GM13977 (cell line): ENCODE measurements at regions not wholly inside any gene's neighbourhood (a gene's known extent, or its start where the extent isn't known, plus 50 kb on each side); places are given as distances from the start of the nearest gene placed in this dataset.

Source experiments
- DNase-seq: peaks from one replicate; pipeline ENCODE4 v3.0.0; 2012; ENCODE audit warnings: low spot score
- in situ Hi-C: fragments of 300-500 bp; cut with MboI; formaldehyde crosslinking; loops from one replicate; pipeline ENCODE4 v1.12.0; 2022; ENCODE audit warnings: low sequenced_read_pairs, low pct_unique_long_range_greater_than_20kb, mixed read lengths, inconsistent platforms; ENCODE audit not compliant: unreplicated experiment
- TF ChIP-seq, protein P1 (sequence below): IDR thresholded peaks from 2 replicates; pipeline ENCODE4 v1.5.1; 2012; ENCODE audit warnings: mild to moderate bottlenecking, control low read depth; ENCODE audit not compliant: insufficient read depth; ENCODE audit errors: extremely low read depth, missing control alignments

DNA sequence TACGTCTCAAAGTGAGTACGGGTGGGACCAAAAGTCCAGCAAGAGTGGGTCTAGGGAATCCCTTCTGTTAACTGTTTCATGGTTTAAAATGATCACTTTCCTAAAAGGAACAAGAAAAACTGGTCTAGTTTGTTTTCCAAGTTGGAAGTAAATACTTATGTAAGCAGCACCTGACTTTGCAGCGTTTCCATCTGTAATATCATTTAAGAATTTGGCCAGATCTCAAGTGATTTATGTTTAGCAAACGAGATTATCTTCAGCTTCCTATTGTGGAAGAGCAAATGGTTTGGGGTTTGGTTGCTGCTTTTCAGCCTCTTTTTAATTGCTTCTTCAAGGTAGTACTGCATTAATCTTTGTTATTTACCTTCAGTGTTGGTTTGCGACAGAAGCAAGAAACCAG, 50.4 kb downstream of the FHIP1A start:
- no peak for DNase-seq
- in situ Hi-C loops = no loop called here
- TF ChIP-seq, protein P1, sequence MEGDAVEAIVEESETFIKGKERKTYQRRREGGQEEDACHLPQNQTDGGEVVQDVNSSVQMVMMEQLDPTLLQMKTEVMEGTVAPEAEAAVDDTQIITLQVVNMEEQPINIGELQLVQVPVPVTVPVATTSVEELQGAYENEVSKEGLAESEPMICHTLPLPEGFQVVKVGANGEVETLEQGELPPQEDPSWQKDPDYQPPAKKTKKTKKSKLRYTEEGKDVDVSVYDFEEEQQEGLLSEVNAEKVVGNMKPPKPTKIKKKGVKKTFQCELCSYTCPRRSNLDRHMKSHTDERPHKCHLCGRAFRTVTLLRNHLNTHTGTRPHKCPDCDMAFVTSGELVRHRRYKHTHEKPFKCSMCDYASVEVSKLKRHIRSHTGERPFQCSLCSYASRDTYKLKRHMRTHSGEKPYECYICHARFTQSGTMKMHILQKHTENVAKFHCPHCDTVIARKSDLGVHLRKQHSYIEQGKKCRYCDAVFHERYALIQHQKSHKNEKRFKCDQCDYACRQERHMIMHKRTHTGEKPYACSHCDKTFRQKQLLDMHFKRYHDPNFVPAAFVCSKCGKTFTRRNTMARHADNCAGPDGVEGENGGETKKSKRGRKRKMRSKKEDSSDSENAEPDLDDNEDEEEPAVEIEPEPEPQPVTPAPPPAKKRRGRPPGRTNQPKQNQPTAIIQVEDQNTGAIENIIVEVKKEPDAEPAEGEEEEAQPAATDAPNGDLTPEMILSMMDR = no peak

DNA sequence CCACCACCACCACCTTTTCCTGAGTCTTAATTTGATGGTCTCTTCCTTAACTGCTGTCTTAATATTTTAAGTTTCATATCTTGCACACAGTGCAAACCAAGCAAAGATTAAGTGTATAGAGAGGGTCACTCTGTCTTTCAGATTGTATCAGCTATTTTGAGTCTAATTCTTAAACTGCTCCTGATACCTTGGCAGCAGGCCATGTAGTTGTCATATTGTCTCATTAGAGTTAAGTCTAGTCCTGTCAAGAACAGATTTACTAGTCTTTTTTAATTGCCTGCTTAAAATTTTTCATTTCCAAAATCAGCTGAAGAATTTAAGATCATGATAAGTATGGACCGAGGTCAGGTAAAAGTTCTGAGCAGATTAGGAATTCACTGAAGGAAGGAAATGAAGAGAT, 51.5 kb downstream of the FHIP1A start:
- TF ChIP-seq, protein P1 = no peak
- in situ Hi-C loops = no loop called here
- no peak for DNase-seq

DNA sequence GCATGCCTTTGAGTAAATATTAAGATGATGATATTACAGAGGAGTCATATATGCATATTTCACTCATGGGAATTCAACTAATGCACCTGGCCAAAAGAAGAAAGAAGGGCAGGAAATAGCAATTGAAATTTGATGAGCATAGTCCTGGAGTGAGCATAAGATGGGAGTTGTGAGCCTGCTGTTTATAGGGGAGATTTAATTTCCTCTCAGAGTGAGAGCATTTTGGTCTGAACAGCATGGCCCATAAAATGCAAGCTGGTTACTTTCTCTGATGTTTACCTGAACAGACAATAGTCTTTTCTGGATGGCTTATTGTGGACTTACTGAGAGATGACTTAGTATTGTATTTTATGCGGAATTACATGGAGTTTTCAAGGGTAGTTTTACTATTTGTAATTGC, 53.6 kb downstream of the FHIP1A start:
- TF ChIP-seq, protein P1 = no peak
- in situ Hi-C loops = no loop called here
- DNase-seq = no peak

DNA sequence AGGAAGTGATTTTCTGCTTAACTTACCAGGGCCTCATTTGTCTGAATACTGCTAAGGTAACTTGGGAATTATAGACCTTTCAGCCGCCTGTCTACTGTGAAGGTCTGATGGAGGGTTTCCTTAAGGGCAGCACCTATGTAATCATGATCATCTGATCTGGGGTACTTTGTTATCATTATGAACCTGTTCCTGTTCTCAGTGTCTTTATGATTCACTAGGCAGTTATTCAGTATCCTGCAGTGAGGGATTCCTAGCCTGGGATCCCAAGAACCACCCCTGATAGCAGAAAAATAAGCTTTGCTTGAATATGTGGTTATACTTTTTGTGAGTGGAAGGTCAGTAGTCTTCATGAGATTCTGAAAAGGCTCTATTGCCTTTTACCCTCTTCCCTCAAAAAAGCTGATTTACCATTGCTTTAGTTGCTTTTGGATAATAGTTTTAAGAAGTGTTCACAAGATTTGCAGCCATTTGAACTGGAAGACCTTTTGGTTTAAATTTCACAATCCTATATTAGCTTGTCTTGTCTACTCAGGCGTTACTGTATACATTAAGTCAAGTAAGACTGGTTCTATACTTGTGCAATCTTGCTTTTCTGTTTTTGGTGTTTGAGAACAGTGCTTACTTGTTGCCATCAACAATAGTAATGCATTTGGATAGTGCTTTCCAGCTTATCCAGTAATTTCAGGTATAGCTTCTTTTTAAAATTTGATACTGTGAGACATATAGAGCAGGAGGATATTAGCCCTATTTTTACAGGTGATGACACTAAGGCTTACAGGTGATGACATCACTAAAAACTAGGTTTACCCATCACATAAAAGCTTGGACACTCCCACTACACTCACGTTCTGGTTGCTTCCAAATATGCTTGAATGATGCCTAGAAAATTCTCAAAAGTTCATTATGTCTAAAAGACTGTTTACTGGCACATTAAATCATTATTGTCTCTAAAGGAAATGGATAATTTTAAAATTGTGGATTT, 60.0 kb downstream of the FHIP1A start:
- DNase-seq = no peak
- in situ Hi-C loops = no loop called here
- TF ChIP-seq, protein P1 = no peak

DNA sequence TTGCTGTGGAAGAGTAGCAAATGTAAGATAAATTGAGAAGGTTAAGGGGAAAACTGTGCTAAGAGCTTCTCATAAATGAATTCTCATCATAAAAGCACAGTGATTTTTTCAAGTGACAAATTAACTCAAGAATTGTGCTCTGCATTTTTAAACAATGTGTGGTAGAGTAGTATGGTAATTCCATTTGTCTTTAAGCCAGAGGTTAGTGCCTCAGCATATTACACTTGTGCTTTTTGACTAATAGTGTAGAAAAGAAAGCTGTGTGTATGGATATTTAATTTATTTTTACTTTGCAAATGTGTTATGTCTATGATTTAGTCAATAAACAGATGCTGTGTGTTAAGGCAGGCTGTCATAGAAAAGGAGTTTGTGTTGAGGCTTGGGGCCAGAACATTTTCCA, 61.0 kb downstream of the FHIP1A start:
- DNase-seq = no peak
- in situ Hi-C loops = no loop called here
- TF ChIP-seq, protein P1 = no peak

DNA sequence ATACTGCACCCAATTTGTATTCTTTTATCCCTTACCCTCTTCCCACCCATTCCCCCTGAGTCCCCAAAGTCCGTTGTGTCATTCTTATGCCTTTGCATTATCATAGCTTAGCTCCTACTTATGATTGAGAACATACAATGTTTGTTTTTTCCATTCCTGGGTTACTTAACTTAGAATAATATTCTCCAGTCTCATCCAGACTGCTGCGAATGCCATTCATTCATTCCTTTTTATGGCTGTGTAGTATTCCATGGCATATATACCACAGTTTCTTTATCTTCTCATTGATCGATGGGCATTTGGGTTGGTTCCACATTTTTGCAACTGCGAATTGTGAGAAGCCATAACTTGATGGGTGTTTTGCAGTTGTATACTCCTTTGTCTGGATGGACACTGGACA, 62.8 kb downstream of the FHIP1A start:
- TF ChIP-seq, protein P1 = no peak
- in situ Hi-C loops = no loop called here
- DNase-seq = no peak
